HG03558 (cell line): ENCODE measurements at regions not wholly inside any gene's neighbourhood (a gene's known extent, or its start where the extent isn't known, plus 50 kb on each side); places are given as distances from the start of the nearest gene placed in this dataset.
"Not testable (repeated sequence)": the region's sequence is repeated elsewhere in the genome, so short reads cannot be mapped to it uniquely, and the experiment has no call there.

ENCODE experiments used
- ATAC-seq: cut with Tn5 transposase; IDR thresholded peaks from one replicate; pipeline ENCODE4 v1.9.1; 2021; ENCODE audit warnings: moderate number of reproducible peaks; ENCODE audit not compliant: unreplicated experiment; ENCODE audit errors: extremely low read depth

DNA sequence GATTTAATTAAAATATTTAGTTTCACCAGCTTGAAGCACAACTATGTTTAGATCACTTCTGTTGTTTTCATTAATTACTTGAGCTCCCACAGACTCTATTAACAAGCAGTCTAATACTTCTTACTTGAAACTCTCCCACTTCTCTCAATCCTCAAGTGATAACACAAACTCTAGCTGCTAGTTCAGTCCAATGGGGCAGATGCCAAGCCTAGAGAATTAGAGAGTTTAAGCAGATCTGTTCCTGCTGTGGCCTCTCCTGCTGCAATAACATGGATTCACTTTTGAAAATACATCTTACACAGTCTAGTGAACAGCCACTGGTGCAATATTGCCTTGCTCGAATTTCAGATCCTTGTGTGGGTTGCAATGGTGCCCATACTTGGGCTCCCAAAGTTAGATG lies 566.4 kb upstream of the SGO1 start:
- no peak for ATAC-seq

DNA sequence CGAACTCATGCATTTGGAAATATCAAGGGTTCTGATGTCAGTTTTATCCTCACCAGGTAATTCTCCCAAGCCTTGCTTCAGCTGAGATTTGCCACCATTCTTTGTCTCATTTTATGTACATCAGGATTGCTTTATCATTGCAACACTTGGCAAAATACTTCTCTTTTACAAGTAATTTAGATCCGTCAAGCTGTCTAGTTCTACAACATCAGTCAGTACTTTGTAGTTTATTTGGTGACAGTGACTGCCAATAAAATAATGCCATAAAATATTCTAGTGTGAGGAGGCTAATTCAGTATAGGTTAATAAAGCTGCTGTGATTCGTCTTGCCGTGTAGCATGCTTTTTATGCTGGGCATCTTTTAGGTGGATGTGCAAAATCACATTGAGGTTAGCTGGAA lies 565.3 kb upstream of the SGO1 start:
- ATAC-seq: no peak

DNA sequence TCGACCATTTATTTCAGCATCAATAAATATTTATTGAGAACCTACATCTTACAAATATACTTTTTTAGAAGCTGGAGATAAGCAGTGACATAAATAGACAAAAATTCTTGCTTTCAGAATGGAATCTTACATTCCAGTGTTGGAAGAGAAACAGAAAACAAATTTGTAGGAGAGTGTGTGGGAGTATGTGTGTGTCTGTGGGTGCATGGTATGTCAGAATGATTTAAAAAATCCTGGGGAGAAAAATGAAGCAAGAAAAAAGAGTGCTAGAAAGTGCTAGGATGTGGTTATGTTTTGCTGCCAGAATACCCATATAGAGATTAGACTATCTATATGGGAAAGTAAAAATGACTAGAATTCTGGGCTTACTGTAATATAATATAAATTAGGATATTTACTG lies 561.7 kb upstream of the SGO1 start:
- ATAC-seq: no peak

DNA sequence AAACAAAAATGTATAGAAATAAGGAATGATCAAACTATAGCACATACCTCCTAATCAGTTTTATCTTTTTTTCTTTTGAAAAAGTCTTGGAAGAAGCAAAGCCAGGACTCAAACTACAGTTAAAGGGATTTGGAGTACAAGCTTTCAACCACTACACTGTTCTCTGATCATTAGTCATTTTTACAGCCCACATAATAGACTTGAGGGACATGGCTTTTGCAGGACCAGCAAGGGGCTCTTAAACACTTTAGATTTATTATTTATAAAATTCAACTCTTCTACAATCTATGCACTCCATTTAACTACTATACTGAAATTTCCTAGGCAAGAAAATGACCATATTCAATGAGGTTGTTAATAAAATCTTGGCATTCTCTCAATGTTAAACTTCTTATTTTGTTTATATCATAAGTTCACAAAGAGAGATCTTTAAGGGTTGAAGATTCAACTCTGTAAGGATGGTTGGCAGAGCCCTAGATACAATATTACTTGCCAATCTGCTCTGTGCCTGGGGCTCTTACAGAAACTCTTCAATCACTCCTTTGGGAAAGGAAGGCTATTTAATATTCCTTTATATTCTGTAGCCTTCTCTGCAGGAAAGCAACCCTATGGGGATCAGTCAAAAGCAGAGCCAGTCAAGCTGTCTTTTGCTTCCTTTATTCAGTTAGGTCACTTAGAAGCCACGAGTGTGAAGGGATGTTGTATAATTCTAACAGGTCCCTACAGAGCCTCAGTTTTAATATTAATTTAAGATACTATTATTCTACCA lies 557.7 kb upstream of the SGO1 start:
- no peak for ATAC-seq

DNA sequence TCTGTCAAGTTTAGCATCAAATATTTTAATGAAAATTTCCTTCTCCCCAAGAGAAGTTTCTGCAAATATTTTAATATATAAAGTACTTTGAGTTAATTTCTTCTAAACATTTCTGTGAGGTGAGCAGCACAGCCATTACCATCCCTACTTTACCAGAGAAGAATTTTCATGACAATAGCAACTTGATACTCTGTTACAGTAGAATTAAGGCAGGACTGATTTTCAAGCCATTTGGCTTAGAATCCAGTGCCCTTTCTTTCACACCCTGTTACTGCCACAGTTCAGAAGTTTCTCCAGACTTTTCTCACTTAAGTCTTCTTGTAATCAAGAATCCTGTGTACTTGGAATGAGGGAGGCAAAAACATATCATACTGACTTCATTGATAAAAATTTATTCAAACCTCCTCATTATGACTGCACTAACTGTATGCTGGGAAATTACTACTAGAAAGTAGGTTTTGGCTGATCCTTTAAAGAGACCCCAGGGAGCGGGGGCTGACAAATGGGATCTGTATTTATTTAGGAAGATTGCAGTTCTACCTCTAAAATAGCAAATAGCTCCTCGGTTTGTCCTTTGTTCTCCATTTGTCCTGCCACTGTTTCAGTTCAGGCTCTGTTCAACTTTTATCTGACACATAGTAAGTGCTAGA lies 557.0 kb upstream of the SGO1 start:
- ATAC-seq: no peak

DNA sequence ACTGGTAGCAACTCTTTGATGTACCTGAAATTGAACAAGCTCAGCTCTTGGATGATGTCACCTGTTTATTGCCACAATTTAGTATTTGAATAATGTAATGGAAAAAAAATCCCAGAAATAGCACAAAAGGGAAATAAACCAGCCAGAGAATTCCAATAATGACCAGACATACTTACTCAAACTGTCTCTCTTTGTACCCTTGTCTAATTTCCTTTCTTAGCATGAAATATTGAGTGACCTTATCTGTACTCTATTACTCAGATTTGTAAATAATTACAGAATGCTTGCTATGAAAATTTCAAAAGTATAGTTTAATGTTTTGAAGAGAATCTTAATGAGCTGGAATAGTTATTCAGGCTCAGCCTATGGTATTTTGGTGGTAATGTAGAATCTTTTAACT lies 555.4 kb upstream of the SGO1 start:
- ATAC-seq: no peak

DNA sequence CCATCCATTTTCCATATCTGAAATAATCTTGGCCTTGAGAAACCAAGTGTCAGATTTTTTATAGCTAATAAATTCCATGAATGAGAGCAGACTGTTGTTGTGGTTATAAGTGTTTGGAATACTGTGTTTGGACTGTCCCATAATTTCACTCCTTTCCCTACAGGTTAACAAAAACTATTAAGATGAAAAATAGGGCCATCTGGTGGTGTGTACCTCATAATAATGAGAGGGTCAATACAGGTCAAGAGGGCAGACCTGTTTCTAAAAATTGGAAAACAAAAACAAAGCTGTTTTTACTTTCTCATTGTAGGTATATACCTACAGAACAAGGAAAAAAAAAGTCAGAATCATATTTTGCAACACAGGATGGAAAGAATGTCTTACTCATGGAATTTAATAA lies 553.8 kb upstream of the SGO1 start:
- no peak for ATAC-seq

DNA sequence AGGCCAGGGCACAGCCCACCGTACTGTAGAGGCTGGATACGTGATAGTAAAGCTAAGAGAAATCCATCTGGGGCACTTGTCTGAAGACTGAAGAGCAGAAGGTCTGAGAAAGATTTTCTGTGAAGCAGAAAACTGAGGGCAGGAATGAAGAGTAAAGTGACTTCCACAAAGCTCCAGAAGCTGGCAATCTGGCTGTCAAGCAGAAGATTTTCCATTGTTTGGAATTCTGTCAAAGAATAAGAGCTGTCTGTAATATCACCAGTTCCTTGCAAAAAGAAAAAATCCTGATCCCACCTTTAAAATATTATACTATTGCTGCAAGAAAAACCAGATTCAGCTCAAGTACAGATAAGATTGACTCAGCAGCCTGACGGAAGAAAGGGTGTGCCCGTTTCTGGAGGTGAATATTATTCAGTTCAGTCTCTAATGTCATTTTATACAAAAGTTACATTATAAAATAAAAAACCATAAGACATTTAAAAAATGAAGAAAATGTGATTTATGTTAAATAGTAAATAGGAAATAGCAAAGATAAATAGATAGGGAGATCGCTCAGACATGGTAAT lies 550.4 kb upstream of the SGO1 start:
- ATAC-seq: no peak

DNA sequence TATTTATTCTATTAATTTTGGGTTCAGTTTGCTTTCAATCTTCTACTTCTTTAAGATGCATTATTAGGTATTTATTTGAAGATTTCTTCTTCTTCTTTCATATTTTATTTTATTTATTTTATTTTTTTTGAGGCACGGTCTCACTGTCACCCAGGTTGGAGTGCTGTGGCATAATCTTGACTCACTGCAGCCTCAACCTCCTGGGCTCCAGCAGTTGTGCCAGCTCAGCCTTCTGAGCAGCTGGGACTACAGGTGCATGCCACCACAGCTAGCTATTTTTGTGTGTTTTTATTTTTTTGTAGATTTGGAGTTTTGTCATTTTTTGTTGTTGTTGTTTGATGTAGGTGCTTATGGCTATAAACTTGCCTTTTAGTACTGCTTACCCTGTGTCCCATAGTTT lies 543.2 kb upstream of the SGO1 start:
- ATAC-seq: no peak

DNA sequence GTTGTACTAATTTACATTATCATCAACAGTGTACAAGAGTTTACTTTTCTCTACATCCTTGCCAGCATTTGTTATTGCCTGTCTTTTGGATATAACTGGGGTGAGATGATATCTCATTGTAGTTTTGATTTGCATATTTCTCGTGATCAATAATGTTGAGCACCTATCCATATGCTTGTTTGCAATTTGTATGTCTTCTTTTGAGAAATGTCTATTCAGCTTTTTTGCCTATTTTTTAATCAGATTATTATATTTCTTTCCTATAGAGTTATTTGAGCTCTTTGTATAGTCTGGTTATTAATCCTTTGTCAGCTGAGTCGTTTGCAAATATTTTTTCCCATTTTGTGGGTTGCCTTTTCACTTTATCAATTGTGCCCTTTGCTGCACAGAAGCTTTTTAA lies 540.8 kb upstream of the SGO1 start:
- no peak for ATAC-seq

DNA sequence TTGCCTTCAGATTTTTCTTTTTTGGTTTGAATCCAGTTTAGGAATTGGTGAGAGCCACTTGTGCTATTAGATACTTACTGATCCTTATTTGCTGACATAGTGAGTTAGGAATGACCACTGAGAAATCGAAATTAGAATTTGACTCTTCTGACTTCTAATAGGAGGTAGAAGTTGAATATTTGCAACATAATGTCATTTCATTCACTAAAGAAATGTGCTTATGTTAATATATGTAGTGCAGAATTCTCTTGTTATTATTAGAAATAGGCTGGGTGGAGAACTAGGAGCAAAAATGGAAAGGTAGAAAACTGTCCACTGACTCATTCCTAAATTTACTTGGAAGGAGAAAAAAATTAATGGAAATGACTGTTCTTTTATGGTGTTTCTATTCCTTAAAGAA lies 538.2 kb upstream of the SGO1 start:
- no peak for ATAC-seq

DNA sequence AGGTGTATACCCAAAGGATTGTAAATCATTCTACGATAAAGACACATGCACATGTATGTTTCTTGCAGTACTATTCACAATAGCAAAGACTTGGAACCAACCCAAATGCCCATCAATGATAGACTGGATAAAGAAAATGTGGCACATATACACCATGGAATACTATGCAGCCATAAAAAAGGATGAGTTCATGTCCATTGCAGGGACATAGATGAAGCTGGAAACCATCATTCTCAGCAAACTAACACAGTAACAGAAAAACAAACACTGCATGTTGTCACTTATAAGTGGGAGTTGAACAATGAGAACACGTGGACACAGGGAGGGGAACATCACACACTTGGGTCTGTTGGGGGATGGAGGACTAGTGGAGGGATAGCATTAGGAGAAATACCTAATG lies 530.4 kb upstream of the SGO1 start:
- not testable (repeated sequence) for ATAC-seq

DNA sequence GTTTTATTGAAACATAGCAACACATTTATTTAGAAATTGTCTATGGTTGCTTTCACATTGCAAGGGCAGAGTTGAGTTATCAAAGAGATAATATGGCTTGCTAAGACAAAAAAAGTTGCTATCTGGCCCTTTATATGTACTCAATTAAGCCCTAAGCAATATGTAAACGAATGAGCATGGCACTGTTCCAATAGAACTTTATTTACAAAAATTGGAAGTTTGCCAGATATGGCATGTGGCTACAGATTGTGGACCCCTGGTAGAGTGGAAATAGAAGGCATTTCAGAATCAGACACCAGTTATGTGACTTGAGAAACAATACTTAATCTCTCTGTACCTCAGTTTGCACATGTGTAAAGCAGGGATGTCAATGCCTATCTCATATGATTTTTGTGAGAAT lies 515.6 kb upstream of the SGO1 start:
- no peak for ATAC-seq

DNA sequence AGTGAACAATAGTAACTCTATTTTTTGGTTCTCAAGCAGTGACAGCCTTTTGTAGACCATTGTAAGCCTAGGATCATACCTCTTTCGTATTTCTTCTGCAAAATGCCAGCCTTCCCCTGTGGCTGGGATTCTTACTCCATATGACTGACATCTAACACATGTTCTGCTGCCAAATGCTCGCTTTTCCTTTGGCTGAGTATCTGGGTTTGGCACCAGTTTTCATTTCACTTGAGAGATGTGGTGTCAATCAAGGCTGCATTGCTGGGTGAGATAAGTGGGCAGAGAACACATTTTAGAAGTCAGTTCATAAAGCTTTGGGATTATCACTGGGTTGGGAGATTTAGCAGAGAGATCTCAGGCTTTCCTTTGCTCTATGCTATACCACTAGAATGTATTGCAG lies 514.7 kb upstream of the SGO1 start:
- no peak for ATAC-seq

DNA sequence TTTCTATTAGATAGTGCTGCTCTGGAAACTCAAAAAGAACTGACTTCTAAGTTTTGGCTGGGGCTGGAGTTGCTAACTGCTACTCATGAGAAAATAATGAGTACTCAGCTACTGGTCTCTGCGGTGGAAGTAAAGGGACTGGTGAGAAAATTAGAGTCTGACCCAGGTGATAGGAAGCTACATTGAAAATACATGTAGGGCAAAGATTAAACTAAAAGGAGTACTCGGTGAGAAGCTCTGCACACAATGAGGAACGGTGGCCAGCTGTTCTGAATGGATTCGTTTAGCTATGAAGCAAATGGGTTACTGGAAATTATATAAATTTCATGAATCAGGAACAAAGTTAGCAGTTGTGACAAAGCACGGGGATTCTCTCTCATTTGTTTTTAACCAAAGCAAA lies 512.9 kb upstream of the SGO1 start:
- no peak for ATAC-seq

DNA sequence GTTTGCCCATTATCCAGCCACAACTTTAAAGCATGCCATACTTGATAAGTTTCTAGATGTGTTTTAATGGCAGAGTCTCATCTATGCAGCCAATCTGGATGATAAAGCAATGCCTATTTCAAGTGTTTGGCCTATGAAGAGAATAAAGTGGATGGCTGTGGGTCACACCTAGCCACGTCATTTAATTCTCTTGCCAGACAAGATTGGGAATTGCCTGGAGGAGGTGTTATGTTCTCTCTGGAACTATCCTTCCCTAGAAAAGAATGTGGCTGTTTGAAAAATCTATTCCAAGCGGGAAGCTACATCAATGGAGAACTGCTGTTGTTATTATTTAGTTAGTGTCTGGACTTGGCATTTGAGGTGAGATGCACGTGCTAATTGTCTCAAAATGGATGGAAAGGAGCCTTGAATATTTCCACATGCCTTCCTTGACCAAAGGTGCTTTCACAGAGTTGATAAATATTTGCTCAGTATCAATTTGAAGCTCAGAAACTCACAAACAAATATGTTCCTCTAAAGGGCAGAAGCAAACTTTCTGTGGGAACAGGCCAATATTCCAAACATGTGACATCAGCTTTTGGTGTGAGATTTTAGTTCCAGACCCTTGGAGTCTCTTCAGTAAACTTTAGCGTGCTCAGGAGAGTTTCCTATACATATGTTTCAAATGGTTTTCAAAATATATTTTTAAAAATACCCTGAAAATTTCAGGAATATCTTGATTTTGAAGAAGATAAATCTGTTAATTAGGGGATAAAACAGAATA lies 510.6 kb upstream of the SGO1 start:
- ATAC-seq: no peak

DNA sequence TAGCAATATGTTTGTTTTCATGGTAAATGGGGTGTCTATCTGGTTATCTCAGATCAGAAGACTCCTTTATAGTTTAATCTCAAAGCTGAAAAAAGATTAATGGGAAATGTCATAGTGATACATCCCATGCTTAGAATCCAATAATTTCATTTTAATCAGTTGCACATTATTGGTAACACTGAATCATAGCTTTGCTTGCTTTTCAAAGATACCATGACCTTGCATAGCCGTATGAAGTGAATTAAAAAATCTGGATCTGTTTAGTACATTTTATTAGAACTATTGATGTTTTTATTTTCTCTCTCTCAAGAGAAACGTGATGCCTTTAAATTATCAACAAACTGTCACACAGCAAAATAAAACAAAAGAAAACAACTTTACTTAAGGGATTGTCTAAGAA lies 506.7 kb upstream of the SGO1 start:
- no peak for ATAC-seq

DNA sequence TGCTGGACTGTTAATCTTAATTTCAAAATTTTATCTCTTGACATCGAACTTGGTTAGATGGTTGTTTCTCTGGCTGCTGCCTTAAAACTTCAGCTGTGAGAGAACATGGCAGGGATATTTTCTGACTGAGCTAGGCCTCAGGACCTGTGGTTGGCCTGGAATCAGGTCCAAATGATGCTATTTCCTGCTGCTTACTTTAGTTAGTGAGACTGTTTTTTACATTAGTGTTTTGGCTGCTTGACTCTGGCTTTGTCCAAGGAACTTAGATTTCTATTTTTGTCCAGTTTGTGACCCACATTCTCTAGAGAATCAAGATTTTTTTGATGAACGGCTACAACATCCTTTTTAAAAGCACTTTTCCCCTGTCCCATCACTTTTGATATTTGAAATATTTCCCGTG lies 497.9 kb upstream of the SGO1 start:
- ATAC-seq: no peak

DNA sequence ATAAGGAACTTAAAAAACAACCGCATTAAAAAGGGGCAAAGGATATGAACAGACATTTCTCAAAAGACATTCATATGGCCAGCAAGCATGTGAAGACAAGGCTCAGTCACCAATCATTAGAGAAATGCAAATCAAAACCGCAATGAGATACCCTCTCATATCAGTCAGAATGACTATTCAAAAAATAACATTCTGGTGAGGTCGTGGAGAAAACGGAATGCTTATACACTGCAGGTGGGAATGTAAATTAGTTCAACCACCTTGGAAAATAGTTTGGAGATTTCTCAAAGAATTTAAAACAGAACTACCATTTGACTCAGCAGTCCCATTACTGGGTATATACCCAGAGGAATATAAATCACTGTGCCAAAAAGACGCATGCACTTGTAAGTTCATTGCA lies 496.6 kb upstream of the SGO1 start:
- ATAC-seq: no peak

DNA sequence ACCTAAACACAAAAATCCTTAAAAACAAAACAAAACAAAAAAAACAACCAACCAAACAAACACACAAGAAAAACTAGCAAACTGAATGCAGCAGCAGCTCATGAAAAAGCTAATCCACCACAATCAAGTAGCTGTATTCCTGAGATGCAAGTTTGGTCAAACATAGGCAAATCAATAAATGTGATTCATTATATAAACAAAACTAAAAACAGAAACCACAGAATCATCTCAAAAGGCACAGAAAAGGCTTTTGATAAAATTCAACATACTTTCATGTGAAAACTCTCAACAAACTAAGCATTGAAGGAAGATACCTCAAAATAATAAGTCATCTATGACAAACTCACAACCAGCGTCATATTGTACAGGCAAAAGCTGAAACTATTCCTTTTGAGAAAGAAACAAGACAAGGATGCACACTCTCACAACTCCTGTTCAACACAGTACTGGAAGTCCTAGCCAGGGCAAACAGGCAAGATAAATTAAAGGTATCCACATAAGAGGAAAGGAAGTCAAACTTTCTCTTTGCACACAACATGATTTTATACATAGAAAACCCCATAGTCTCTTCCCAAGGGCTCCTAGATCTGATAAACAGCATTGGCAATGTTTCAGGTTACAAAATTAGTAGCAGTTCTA lies 495.1 kb upstream of the SGO1 start:
- no peak for ATAC-seq

DNA sequence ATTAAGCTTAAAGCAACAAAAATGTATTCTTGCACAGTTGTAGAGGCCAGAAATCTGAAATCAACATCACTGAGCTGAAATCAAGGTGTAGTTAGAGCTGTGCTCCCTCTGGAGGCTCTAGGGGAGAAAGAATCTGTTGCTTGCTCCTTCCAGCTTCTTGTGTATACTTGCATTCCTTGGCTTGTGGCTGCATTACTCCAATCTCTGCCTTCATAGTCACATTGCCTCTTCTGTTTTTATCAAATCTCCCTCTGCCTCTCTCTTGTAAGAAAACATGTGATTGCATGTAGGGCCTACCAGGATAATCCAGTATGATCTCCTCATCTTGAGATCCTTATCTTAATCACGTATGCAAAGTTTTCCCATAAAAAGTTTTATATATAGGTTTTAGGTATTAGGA lies 487.9 kb upstream of the SGO1 start:
- ATAC-seq: no peak
